ENCODE measurements at regions not wholly inside any gene's neighbourhood (a gene's known extent, or its start where the extent isn't known, plus 50 kb on each side); places are given as distances from the start of the nearest gene placed in this dataset.
"Not testable (repeated sequence)": the region's sequence is repeated elsewhere in the genome, so short reads cannot be mapped to it uniquely, and the experiment has no call there.

DNA sequence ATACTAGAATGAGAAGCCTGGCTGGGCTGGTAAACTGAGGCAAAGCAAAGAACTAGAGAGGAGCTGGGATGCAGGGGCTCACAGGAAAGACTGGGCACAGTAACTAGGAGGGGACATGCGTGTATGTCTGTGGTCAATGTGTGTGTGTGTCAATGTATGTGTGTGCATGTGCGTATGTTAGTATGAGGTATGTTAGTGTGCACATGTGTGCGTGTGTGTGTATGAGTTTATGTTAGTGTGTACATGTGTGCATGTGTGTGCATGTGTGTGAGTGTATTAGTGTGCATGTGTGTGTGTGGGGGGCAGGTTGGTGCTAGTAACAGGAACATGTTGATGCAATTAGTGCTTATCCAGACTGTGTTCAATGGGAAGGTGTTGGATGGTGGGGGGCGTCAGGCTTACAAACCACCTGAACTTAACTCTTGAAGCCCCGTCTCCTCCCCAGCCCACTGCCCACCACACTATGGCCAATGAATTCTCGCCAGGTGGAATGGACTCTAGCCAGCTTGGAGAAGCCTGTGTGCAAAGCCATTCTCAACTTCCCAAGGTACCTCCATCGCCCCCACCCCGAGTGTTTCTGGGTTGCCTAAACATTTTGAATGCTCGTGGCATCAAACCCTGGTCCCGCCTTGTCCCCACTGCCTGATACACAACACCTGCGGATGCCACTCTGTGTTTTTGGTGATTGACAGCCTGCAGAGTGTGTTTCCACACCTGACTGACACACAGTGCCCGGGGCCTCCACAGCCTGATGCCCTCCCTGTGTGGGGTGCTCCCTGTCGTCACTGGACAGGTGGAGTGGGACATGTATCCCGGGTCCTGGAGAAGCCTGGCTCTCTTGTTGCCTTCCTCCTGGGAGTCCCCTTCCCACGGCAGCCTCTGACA, 90.1 kb upstream of the ASB18 start:
- no peak overlapping the region for H3K4me3 Mint-ChIP-seq
- no peaks in the 10 kb centered on the region for H3K36me3 Mint-ChIP-seq
- no peak for ATAC-seq (ENCODE audit: low read depth)
- peaks cover 6% of the 10 kb centered on the region for H3K4me1 Mint-ChIP-seq
- DNase-seq (ENCODE audit: low spot score in 2 of 2), result no peak
- no peaks in the 10 kb centered on the region for H3K9me3 Mint-ChIP-seq
- no peak overlapping the region for H3K27ac Mint-ChIP-seq
- peaks cover 14% of the 10 kb centered on the region for H3K27me3 Mint-ChIP-seq

DNA sequence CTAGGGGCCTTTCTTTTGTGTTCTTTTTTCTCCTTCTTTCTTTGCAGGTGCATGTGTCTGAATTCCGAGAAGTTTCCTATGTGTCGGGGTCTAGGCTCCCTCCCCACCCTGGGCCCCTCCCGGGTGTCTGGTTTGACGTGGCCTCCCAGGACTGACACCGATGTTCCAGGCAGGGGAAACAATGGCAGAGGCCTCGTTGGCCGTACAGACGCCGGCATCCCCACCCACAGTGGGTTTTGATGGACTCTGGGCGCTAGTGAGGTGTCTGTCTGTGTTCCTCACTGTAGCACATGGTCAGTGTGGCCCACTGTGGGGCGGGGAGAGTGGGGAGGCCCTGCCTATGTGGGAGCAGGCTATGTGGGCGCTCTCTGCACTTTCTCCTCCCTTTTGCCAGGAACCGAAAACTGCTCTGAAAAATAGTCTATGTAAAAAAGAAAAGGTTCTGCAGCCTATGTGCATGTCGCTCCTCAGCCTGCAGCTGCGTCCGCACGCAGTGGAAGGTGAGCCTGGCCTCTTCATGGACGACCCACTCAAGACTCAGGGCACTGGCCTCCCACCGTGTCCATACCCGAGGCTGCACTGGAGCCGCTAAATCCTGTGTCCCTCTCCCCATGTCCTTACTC, 90.9 kb upstream of the ASB18 start:
- Mint-ChIP-seq H3K27ac (no peak overlapping the region), H3K4me1 (peaks cover 6% of the 10 kb centered on the region), H3K4me3 (no peak overlapping the region), H3K9me3 (no peaks in the 10 kb centered on the region), H3K27me3 (peaks cover 14% of the 10 kb centered on the region), H3K36me3 (no peaks in the 10 kb centered on the region)
- no peak for DNase-seq (ENCODE audit: low spot score in 2 of 2)
- ATAC-seq (ENCODE audit: low read depth), result no peak

GRCh38 chr2:236355911-236356310, 91.7 kb upstream of the ASB18 start:
- Mint-ChIP-seq H3K27me3 (peaks cover 11% of the 10 kb centered on the region), H3K27ac (no peak overlapping the region), H3K9me3 (no peaks in the 10 kb centered on the region), H3K4me1 (peaks cover 6% of the 10 kb centered on the region), H3K4me3 (no peak overlapping the region), H3K36me3 (no peaks in the 10 kb centered on the region)
- DNase-seq (ENCODE audit: low spot score in 2 of 2) (no peak), ATAC-seq (ENCODE audit: low read depth) (no peak)

DNA sequence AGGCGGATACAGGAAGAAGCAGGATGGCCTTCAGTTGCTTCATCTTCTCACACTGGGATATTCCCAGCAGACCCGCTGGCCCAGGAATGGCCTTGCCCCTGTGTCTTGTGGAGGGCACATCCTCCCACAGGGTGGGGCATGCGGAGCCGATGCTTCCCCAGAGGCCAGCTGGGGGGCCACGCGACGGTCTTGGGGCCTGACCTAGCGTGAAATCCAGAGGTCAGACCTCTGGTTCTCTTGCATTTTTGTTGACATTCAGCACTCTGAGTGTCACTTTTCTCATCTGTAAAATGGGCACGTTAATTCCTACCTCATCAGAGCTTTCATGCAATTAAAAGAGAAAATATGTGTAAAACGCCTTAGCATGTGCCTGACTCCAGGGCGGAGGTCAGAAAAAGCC, 92.1 kb upstream of the ASB18 start:
- not testable (repeated sequence) for H3K4me3 Mint-ChIP-seq; H3K27ac Mint-ChIP-seq; DNase-seq (ENCODE audit: low spot score in 2 of 2); ATAC-seq (ENCODE audit: low read depth); H3K36me3 Mint-ChIP-seq; H3K27me3 Mint-ChIP-seq; H3K9me3 Mint-ChIP-seq; H3K4me1 Mint-ChIP-seq

- not testable (repeated sequence) for DNase-seq (ENCODE audit: low spot score in 2 of 2); H3K4me1 Mint-ChIP-seq; H3K36me3 Mint-ChIP-seq; ATAC-seq (ENCODE audit: low read depth); H3K27ac Mint-ChIP-seq; H3K9me3 Mint-ChIP-seq; H3K4me3 Mint-ChIP-seq; H3K27me3 Mint-ChIP-seq
Measured at GRCh38 chr2:236358482-236358881, 94.3 kb upstream of the ASB18 start.

DNA sequence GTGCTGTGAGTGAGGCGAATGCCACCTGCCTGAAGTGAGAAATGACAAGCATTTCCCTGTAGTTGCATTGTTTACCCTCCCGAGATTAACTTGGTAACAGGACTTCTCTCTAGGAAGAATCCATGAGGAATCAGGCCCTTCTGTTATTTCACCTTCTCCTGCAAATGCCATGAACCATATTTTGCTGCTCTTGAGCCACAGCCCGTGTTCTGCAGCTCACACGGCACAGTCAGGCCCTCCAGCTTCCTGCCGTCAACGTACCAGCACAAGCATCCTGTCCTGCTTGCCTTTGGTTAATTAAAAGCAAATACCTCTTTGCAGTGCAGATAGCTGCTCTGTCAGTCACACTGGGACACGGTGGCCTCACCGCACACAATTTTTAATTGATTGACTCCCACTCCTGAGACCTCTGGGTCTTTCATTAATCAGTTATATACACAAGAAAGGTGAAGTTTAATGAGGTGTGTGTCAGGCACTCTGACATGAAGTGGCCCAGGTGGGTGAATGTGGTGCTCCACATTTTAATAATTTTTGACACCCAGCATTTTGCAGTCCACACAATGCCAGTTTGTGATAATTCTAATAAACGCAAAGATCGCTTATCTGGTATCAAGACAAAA, 95.3 kb upstream of the ASB18 start:
- ATAC-seq (ENCODE audit: low read depth) (no peak), DNase-seq (ENCODE audit: low spot score in 2 of 2) (no peak)
- H3K27me3 Mint-ChIP-seq, result peaks cover 8% of the 10 kb centered on the region
- no peak overlapping the region for H3K4me3 Mint-ChIP-seq
- H3K9me3 Mint-ChIP-seq, result no peaks in the 10 kb centered on the region
- no peaks in the 10 kb centered on the region for H3K4me1 Mint-ChIP-seq
- no peak overlapping the region for H3K27ac Mint-ChIP-seq
- no peaks in the 10 kb centered on the region for H3K36me3 Mint-ChIP-seq

- Mint-ChIP-seq H3K9me3 (no peaks in the 10 kb centered on the region), H3K4me1 (peaks cover 5% of the 10 kb centered on the region), H3K27me3 (peaks cover 15% of the 10 kb centered on the region), H3K27ac (no peak overlapping the region), H3K4me3 (no peak overlapping the region), H3K36me3 (no peaks in the 10 kb centered on the region)
- DNase-seq (ENCODE audit: low spot score in 2 of 2) (no peak), ATAC-seq (ENCODE audit: low read depth) (no peak)
Measured at GRCh38 chr2:236360496-236360895, 96.3 kb upstream of the ASB18 start.

DNA sequence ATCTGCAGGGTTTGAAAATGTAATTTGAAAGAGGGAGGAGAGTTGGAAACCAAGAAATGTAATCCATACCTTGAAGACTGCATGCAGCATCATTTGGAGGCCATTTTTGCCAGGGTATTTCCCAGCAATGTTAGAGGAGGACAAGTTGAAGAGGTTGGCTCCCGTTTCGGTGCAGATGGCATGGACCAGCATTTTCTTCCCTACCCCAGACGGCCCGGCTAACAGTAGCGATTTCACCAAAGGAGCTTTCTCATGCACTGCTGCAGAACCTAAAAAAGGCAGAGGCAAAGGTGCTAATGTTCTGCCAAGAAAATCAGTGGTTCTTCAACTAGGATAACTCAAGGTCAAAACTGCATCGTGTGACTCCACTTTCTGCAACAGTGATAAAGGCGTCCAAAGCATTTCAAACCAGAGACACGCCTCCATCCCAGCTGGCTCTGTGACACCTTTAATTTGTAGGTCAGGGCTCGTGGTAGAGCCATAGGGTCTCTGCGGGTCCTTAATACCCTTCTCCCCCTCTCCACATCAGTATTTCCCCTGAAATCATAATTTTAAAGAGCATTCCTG, 99.6 kb upstream of the ASB18 start:
- ATAC-seq (ENCODE audit: low read depth) (no peak), DNase-seq (ENCODE audit: low spot score in 2 of 2) (no peak)
- Mint-ChIP-seq H3K4me1 (peaks cover 22% of the 10 kb centered on the region), H3K36me3 (no peaks in the 10 kb centered on the region), H3K27me3 (peaks cover 22% of the 10 kb centered on the region), H3K27ac (no peak overlapping the region), H3K9me3 (no peaks in the 10 kb centered on the region), H3K4me3 (no peak overlapping the region)

- ATAC-seq (ENCODE audit: low read depth) (no peak), DNase-seq (ENCODE audit: low spot score in 2 of 2) (no peak)
- no peaks in the 10 kb centered on the region for H3K36me3 Mint-ChIP-seq
- H3K4me1 Mint-ChIP-seq, result peaks cover 22% of the 10 kb centered on the region
- no peaks in the 10 kb centered on the region for H3K9me3 Mint-ChIP-seq
- peaks cover 30% of the 10 kb centered on the region for H3K27me3 Mint-ChIP-seq
- no peak overlapping the region for H3K4me3 Mint-ChIP-seq
- no peak overlapping the region for H3K27ac Mint-ChIP-seq
Measured at GRCh38 chr2:236365258-236366048, 101.2 kb upstream of the ASB18 start.

- Mint-ChIP-seq H3K36me3 (no peaks in the 10 kb centered on the region), H3K27me3 (peaks cover 35% of the 10 kb centered on the region), H3K4me3 (peak overlapping the region; percentile 43), H3K4me1 (peaks cover 22% of the 10 kb centered on the region), H3K9me3 (no peaks in the 10 kb centered on the region), H3K27ac (no peak overlapping the region)
- DNase-seq (ENCODE audit: low spot score in 2 of 2) (no peak), ATAC-seq (ENCODE audit: low read depth) (peak; percentile 63)
Measured at GRCh38 chr2:236366049-236366387, 101.8 kb upstream of the ASB18 start.

GRCh38 chr2:236366397-236366796, 102.2 kb upstream of the ASB18 start:
- Mint-ChIP-seq H3K27me3 (peaks cover 36% of the 10 kb centered on the region), H3K9me3 (no peaks in the 10 kb centered on the region), H3K36me3 (no peaks in the 10 kb centered on the region), H3K4me3 (peak overlapping the region; percentile 43), H3K27ac (no peak overlapping the region), H3K4me1 (peaks cover 22% of the 10 kb centered on the region)
- DNase-seq (ENCODE audit: low spot score in 2 of 2) (no peak), ATAC-seq (ENCODE audit: low read depth) (peak; percentile 93)

DNA sequence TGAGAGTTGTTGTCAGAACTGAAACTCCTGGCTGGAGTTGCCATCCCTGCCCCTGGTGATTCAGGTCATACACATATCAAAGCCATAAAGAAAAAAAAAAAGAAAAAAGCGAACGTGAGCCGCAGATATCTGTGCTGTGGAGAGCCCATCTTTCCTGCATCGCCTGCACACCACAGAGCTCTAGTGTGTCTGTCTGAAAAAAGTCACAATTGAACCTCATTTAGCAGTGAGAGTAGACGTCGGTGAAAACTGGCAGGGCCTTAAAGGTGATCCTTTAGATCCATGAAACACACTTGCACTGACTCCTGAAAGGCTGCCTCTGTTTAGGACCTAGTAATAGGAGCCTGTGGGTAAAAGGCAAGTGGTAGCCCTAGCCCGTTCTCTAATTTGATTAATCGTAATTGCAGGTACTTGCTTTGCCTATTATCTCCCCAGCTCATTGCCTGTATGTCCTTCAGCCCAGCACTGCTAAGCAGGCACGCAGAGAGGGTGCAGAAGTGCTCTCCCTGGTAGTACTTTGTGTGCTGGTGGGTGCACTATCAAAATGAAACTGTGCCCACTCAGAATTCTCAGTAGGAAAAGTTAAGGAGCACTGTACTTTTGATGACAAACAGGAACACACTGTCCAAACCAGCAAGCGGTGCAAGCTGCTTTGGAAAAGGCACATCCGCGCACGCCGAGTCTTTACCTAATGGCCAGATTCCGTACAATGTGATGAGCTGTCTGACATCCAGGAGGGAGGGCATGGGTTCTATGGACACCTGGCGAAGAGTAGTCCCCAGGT, 103.5 kb upstream of the ASB18 start:
- no peak for ATAC-seq (ENCODE audit: low read depth)
- Mint-ChIP-seq H3K4me3 (no peak overlapping the region), H3K9me3 (no peaks in the 10 kb centered on the region), H3K27ac (no peak overlapping the region), H3K36me3 (no peaks in the 10 kb centered on the region), H3K27me3 (peaks cover 36% of the 10 kb centered on the region), H3K4me1 (peaks cover 22% of the 10 kb centered on the region)
- DNase-seq (ENCODE audit: low spot score in 2 of 2), result no peak

DNA sequence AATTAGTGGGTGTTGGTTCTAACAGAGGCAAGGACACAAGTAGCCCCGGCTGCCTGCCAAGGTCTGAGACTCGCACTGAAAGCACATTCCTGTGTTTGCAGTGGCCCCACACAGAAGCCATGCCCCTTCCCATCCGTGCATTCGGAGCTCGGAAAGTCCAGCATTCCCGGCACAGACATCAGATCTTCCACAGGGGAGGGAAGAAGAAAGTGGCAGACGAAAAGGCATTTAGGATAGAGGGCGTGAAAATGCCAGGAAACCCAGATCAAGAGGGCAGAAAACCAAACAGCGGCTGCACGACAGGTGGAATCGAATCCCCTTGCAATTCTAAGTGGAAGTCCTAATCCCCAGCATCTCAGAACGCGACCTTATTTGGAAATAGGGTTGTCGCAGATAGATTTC, 105.5 kb upstream of the ASB18 start:
- H3K4me3 Mint-ChIP-seq, result no peak overlapping the region
- no peak for ATAC-seq (ENCODE audit: low read depth)
- no peaks in the 10 kb centered on the region for H3K9me3 Mint-ChIP-seq
- DNase-seq (ENCODE audit: low spot score in 2 of 2), result no peak
- peaks cover 38% of the 10 kb centered on the region for H3K27me3 Mint-ChIP-seq
- H3K36me3 Mint-ChIP-seq, result peaks cover 1% of the 10 kb centered on the region
- H3K4me1 Mint-ChIP-seq, result peaks cover 22% of the 10 kb centered on the region
- H3K27ac Mint-ChIP-seq, result no peak overlapping the region
